WERI-Rb-1 (cell line): ENCODE measurements at regions not wholly inside any gene's neighbourhood (a gene's known extent, or its start where the extent isn't known, plus 50 kb on each side); places are given as distances from the start of the nearest gene placed in this dataset.

Source experiments
- DNase-seq: peaks from one replicate; pipeline ENCODE4 v3.0.0-alpha.2; 2020
- H3K27ac ChIP-seq: fragments of 250-450 bp; sonication (Bioruptor Pico); 2 replicates; pipeline ENCODE4 v1.5.1; 2020; ENCODE audit warnings: mild to moderate bottlenecking, moderate library complexity
- H3K27me3 ChIP-seq: fragments of 250-450 bp; sonication (Bioruptor Pico); 2 replicates; pipeline ENCODE4 v1.5.1; 2021; ENCODE audit warnings: mild to moderate bottlenecking, low read depth, moderate library complexity; ENCODE audit not compliant: insufficient read depth, severe bottlenecking
- H3K36me3 ChIP-seq: fragments of 250-450 bp; sonication (Bioruptor Pico); 2 replicates; pipeline ENCODE4 v1.5.1; 2020; ENCODE audit warnings: mild to moderate bottlenecking, moderate library complexity
- H3K4me3 ChIP-seq: 2 replicates; pipeline ENCODE4 v1.5.1; 2011; ENCODE audit warnings: low read depth, mild to moderate bottlenecking, control low read depth, low read length
- H3K9me3 ChIP-seq: fragments of 250-450 bp; sonication (Bioruptor Pico); 2 replicates; pipeline ENCODE4 v1.5.1; 2021; ENCODE audit warnings: mild to moderate bottlenecking, moderate library complexity; ENCODE audit not compliant: severe bottlenecking
- TF ChIP-seq, protein P1 (sequence below): IDR thresholded peaks from 2 replicates; pipeline ENCODE4 v1.5.1; 2011; ENCODE audit warnings: low read depth, mild to moderate bottlenecking, control low read depth, inconsistent platforms, low read length

DNA sequence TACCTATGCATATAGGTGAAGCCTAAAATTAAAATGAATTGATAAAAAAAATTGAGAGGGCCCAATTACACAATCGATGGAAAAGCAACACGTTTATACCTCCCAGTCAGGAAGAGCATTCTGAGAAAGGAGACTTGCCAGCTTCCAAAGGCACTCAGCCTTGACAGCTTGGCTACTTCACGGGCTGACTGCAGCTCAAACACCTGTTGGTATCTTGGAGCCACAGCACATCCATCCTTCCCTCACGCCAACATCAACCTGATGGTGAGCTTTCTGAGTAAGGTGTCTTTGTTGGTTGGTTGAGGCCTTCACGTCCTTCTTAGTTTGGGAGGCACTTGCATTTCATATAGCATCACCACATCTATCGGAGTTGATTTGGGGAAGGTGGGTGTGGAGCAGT lies 598.9 kb upstream of the DIPK2B start:
- TF ChIP-seq, protein P1, sequence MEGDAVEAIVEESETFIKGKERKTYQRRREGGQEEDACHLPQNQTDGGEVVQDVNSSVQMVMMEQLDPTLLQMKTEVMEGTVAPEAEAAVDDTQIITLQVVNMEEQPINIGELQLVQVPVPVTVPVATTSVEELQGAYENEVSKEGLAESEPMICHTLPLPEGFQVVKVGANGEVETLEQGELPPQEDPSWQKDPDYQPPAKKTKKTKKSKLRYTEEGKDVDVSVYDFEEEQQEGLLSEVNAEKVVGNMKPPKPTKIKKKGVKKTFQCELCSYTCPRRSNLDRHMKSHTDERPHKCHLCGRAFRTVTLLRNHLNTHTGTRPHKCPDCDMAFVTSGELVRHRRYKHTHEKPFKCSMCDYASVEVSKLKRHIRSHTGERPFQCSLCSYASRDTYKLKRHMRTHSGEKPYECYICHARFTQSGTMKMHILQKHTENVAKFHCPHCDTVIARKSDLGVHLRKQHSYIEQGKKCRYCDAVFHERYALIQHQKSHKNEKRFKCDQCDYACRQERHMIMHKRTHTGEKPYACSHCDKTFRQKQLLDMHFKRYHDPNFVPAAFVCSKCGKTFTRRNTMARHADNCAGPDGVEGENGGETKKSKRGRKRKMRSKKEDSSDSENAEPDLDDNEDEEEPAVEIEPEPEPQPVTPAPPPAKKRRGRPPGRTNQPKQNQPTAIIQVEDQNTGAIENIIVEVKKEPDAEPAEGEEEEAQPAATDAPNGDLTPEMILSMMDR = no peak
- DNase-seq = no peak

DNA sequence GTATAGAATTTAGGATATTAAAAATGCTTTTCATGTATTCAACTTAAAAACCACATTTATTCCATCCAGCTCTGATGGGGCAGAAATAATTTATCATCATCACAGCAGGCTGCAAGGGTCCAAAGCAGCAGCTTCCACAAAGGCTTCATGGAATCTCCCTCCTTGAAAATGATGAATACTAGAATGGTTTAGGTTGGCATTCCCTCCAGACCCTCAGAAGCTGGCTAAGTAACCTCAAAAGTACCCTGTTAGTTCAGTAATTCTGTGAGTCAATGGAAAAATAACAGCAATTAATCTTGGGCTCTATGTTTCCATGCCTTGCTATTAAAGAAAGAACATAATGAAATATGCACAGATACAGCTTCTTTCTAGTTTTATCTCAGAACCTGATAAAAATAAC lies 594.9 kb upstream of the DIPK2B start:
- H3K27ac ChIP-seq = no peak overlapping the region
- TF ChIP-seq, protein P1 = no peak
- H3K4me3 ChIP-seq = no peak overlapping the region
- no peaks in the 10 kb centered on the region for H3K36me3 ChIP-seq
- no peaks in the 10 kb centered on the region for H3K27me3 ChIP-seq
- no peak for DNase-seq
- H3K9me3 ChIP-seq = no peaks in the 10 kb centered on the region

More for the DNA sequence above, 598.9 kb upstream of the DIPK2B start:
- Histone ChIP-seq H3K9me3 (no peaks in the 10 kb centered on the region), H3K4me3 (no peak overlapping the region), H3K27me3 (no peaks in the 10 kb centered on the region), H3K27ac (no peak overlapping the region), H3K36me3 (no peaks in the 10 kb centered on the region)

DNA sequence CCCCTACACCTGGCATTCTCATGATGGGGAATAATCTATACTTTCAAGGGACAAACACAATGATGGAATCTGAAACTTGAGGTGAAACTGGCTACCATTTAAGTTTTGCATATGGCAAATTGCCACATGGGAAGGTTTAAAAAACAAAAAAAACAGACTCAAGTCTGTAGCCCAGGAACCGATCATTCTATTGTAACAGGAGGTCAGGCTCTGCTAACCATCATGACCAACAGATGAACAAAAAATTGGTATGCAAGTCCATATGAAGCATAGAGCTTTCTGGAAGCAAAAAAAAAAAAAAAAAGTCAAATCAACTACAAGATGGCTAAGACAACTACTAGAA lies 594.3 kb upstream of the DIPK2B start:
- no peak overlapping the region for H3K4me3 ChIP-seq

DNA sequence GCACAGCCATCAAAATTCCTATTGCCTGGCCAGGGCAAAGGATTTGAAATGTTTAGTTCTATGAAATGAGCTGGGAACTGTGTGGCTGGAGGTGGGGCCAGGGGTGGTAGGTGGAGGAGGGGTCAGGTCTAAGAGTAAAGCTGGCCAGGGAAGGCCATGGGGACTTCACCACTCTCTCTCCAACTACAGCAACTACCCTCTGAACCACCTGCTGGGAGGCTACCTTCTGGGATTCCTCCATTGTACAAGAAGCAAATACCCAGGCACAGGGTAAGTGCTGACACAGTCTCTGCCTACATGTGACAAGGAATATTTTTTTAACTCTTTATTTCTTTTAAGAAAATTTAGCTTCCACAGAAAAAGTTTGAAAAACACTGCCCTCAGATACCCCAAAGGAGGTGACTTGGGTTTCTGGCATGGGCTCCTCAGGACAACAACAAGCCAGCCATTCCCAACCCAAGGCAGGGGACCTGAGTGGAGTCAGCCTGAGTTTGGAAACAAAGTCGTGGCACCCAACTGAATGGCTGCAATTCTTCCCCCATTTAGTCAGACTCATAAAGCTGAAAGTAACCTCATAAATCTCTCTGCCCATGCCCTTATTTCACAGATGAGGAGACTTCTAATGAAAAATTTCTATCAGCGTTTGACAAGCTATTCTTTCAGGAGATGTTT lies 593.8 kb upstream of the DIPK2B start:
- Histone ChIP-seq H3K27ac (no peak overlapping the region), H3K4me3 (no peak overlapping the region), H3K27me3 (no peaks in the 10 kb centered on the region), H3K36me3 (no peaks in the 10 kb centered on the region), H3K9me3 (no peaks in the 10 kb centered on the region)
- TF ChIP-seq, protein P1 = no peak
- DNase-seq = no peak

More for the DNA sequence above, 594.3 kb upstream of the DIPK2B start:
- H3K36me3 ChIP-seq = no peaks in the 10 kb centered on the region
- TF ChIP-seq, protein P1 = no peak
- H3K9me3 ChIP-seq = no peaks in the 10 kb centered on the region
- no peaks in the 10 kb centered on the region for H3K27me3 ChIP-seq
- no peak for DNase-seq
- no peak overlapping the region for H3K27ac ChIP-seq

DNA sequence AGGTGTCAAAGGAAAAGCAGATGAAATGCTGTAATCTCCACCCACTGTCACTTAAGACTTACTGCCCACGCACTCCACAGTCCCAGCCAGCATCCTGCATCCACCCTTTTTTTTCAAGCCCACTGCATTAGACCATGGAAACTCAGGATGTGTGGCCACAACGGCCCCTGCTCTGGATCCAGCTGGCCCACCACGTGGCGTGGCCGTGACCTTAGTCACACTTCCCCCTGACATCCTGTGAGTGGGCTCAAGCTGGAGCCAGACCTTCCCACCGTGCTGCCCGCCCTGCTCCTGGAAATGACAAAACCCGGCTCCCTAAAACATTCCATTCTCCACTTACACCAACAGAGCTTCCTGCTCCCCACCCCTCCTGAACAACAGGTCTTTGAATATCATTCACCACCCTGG lies 588.3 kb upstream of the DIPK2B start:
- Histone ChIP-seq H3K27me3 (peaks cover 3% of the 10 kb centered on the region), H3K36me3 (no peaks in the 10 kb centered on the region), H3K9me3 (no peaks in the 10 kb centered on the region), H3K27ac (no peak overlapping the region), H3K4me3 (no peak overlapping the region)
- DNase-seq = no peak
- TF ChIP-seq, protein P1 = no peak

DNA sequence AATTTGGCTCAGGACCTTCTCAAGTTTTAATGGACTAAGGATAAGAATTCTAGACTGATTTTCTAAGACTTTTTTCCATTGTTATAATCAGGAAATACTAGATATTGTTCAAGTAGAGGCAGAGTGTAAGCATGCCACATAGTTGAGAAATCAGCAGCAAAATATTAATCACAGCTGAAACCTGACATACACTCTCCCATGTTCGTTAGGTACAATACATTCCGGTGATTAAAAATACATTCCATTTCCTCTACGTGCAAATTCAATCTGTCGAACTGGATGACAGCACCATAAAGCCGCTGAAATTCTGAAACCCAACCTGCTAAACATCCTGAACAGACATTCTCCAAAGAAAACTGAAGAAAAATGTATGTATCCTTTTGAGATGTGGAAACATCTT lies 587.6 kb upstream of the DIPK2B start:
- no peak for DNase-seq
- peaks cover 3% of the 10 kb centered on the region for H3K27me3 ChIP-seq
- no peaks in the 10 kb centered on the region for H3K36me3 ChIP-seq
- no peak overlapping the region for H3K4me3 ChIP-seq
- H3K9me3 ChIP-seq = no peaks in the 10 kb centered on the region
- TF ChIP-seq, protein P1 = no peak
- H3K27ac ChIP-seq = no peak overlapping the region
